NCI-H146 treated with DMSO at 0.1 percent for 48 hours (cell line): ENCODE measurements at regions not wholly inside any gene's neighbourhood (a gene's known extent, or its start where the extent isn't known, plus 50 kb on each side); places are given as distances from the start of the nearest gene placed in this dataset.
"Not testable (repeated sequence)": the region's sequence is repeated elsewhere in the genome, so short reads cannot be mapped to it uniquely, and the experiment has no call there.

Source experiments
- DNase-seq: peaks from one replicate; lab custom pipeline; 2025; ENCODE audit not compliant: unreplicated experiment; lab: John Stamatoyannopoulos, UW

GRCh38 chr4:73671348-73671747, 51.1 kb upstream of the RASSF6 start:
- not testable (repeated sequence) for DNase-seq

- DNase-seq: no peak
These were observed 53.0 kb upstream of the RASSF6 start for GRCh38 chr4:73673286-73673685.

GRCh38 chr4:73674451-73674919, 54.2 kb upstream of the RASSF6 start:
- DNase-seq: no peak

- peak; percentile 49 for DNase-seq
These were observed 55.4 kb upstream of the RASSF6 start for GRCh38 chr4:73675623-73676022.

- no peak for DNase-seq
These were observed 55.9 kb upstream of the RASSF6 start for GRCh38 chr4:73676136-73676535.

- DNase-seq: peak; percentile 53
These were observed 56.7 kb upstream of the RASSF6 start for GRCh38 chr4:73676861-73677323.

- DNase-seq: no peak
These were observed 59.6 kb upstream of the RASSF6 start for GRCh38 chr4:73679836-73680235.

GRCh38 chr4:73681776-73682175, 58.6 kb upstream of the CXCL8 start:
- no peak for DNase-seq

GRCh38 chr4:73682508-73682907, 57.9 kb upstream of the CXCL8 start:
- DNase-seq: no peak

- peak; percentile 67 for DNase-seq
These were observed 57.3 kb upstream of the CXCL8 start for GRCh38 chr4:73683033-73683432.

- DNase-seq: no peak
These were observed 56.9 kb upstream of the CXCL8 start for GRCh38 chr4:73683456-73683855.

- DNase-seq: peak; percentile 11
These were observed 56.3 kb upstream of the CXCL8 start for GRCh38 chr4:73684097-73684496.

- no peak for DNase-seq
These were observed 55.3 kb upstream of the CXCL8 start for GRCh38 chr4:73685052-73685451.

- no peak for DNase-seq
These were observed 52.9 kb upstream of the CXCL8 start for GRCh38 chr4:73687421-73687820.

GRCh38 chr4:73690051-73690738, 50.2 kb upstream of the CXCL8 start:
- no peak for DNase-seq
